H1 (cell line): ENCODE measurements at regions not wholly inside any gene's neighbourhood (a gene's known extent, or its start where the extent isn't known, plus 50 kb on each side); places are given as distances from the start of the nearest gene placed in this dataset.

Source experiments
- CTCF ChIA-PET: fragments of 300-600 bp; sonication (Branson Sonifier 250); formaldehyde crosslinking; loops from one replicate; lab custom pipeline; 2021; ENCODE audit not compliant: partially characterized antibody; lab: Charles Lee
- POLR2A ChIA-PET: fragments of 300-600 bp; sonication (Branson Sonifier 250); formaldehyde crosslinking; loops from one replicate; lab custom pipeline; 2021; ENCODE audit warnings: inconsistent platforms; ENCODE audit not compliant: partially characterized antibody; lab: Charles Lee
- DNase-seq, 2 experiments: peaks; one replicate each; pipeline versions ENCODE4 v3.0.0 to v3.0.0-alpha.2; 2010 to 2022; ENCODE audit warnings: low spot score in 2 of 2, low read depth in 1 of 2, mixed read lengths in 1 of 2
- FAIRE-seq: peaks from 2 replicates; lab custom pipeline; 2011; peaks lifted over from hg19 to GRCh38; lab: Jason Lieb, UNC
- H2AFZ ChIP-seq: 2 replicates; pipeline ENCODE4 v1.8.1; 2012; ENCODE audit warnings: low read length, inconsistent platforms
- H2AK5ac ChIP-seq: 2 replicates; pipeline ENCODE4 v1.6.1; 2013; ENCODE audit warnings: low read depth, low read length
- H2BK120ac ChIP-seq: replicated peaks from 2 replicates; pipeline ENCODE3; 2013; ENCODE audit warnings: low read depth, low read length, inconsistent platforms
- H2BK12ac ChIP-seq: 2 replicates; pipeline ENCODE4 v1.6.1; 2013; ENCODE audit warnings: low read depth, low read length
- H2BK15ac ChIP-seq: 2 replicates; pipeline ENCODE4 v1.6.1; 2013; ENCODE audit warnings: low read length
- H2BK20ac ChIP-seq: 2 replicates; pipeline ENCODE4 v1.6.1; 2013; ENCODE audit warnings: low read length
- H2BK5ac ChIP-seq: 2 replicates; pipeline ENCODE4 v1.6.1; 2013; ENCODE audit warnings: low read depth, low read length
- H3K14ac ChIP-seq: 2 replicates; pipeline ENCODE4 v1.6.1; 2013; ENCODE audit warnings: inconsistent platforms; ENCODE audit not compliant: insufficient read length
- H3K18ac ChIP-seq: 2 replicates; pipeline ENCODE4 v1.6.1; 2013; ENCODE audit warnings: low read length; ENCODE audit errors: extremely low read depth
- H3K23ac ChIP-seq: 2 replicates; pipeline ENCODE4 v1.6.1; 2013; ENCODE audit warnings: inconsistent platforms; ENCODE audit not compliant: insufficient read length
- H3K23me2 ChIP-seq: 2 replicates; pipeline ENCODE4 v1.6.1; 2013; ENCODE audit warnings: low read depth, low read length
- H3K27ac ChIP-seq: 2 replicates; pipeline ENCODE4 v1.6.1; 2011; ENCODE audit warnings: low read depth, low read length, inconsistent platforms
- H3K27me3 ChIP-seq, 4 experiments: replicated peaks in 1 of 4; 1 replicate in 1 of 4; 2 replicates in 3 of 4; pipeline versions ENCODE4 v1.6.1 to v1.8.1; 2011 to 2013; ENCODE audit warnings: low read length in 3 of 4, mild to moderate bottlenecking in 3 of 4, inconsistent platforms in 2 of 4, mixed read lengths in 2 of 4, moderate library complexity in 1 of 4; ENCODE audit not compliant: control insufficient read depth in 3 of 4, insufficient read depth in 3 of 4; ENCODE audit errors: extremely low read depth in 1 of 4
- H3K36me3 ChIP-seq, 4 experiments: 2 replicates each; pipeline versions ENCODE4 v1.6.1 to v1.8.1; 2011 to 2013; ENCODE audit warnings: mild to moderate bottlenecking in 4 of 4, low read length in 3 of 4, moderate library complexity in 2 of 4, control low read depth in 1 of 4, inconsistent platforms in 1 of 4; ENCODE audit not compliant: insufficient read depth in 4 of 4, control insufficient read depth in 2 of 4
- H3K4ac ChIP-seq: replicated peaks from 2 replicates; pipeline ENCODE3; 2013; ENCODE audit warnings: low read length, low read depth, mixed read lengths, inconsistent platforms; ENCODE audit not compliant: insufficient read length
- H3K4me1 ChIP-seq, 4 experiments: replicated peaks in 1 of 4; 1 replicate in 1 of 4; 2 replicates in 3 of 4; pipeline versions ENCODE4 v1.6.1 to v1.8.1; 2011 to 2013; ENCODE audit warnings: low read length in 3 of 4, inconsistent platforms in 2 of 4, mixed read lengths in 1 of 4; ENCODE audit not compliant: insufficient read depth in 4 of 4, control insufficient read depth in 3 of 4
- H3K4me2 ChIP-seq, 2 experiments: 2 replicates each; pipeline versions ENCODE4 v1.6.1 to v1.8.1; 2011 to 2013; ENCODE audit warnings: low read depth in 2 of 2, low read length in 2 of 2, control low read depth in 1 of 2, inconsistent platforms in 1 of 2, mild to moderate bottlenecking in 1 of 2; ENCODE audit not compliant: insufficient read depth in 1 of 2
- H3K4me3 ChIP-seq, 4 experiments: fragments of 200-600, 300-600 bp in 1 of 4; sonication (generic), shearing (Covaris generic), sonication (Bioruptor Twin) in 1 of 4; 2 replicates each; pipeline versions ENCODE4 v1.5.1 to v1.8.1; 2011 to 2016; ENCODE audit warnings: low read length in 4 of 4, low read depth in 3 of 4, control low read depth in 2 of 4, inconsistent platforms in 2 of 4, mild to moderate bottlenecking in 2 of 4, mixed read lengths in 1 of 4, moderate library complexity in 1 of 4; ENCODE audit not compliant: insufficient read depth in 2 of 4; ENCODE audit errors: extremely low read depth in 1 of 4
- H3K56ac ChIP-seq: replicated peaks from 2 replicates; pipeline ENCODE3; 2013; ENCODE audit warnings: low read depth, mild to moderate bottlenecking, mixed read lengths, low read length, inconsistent platforms; ENCODE audit not compliant: insufficient read length
- H3K79me1 ChIP-seq: 2 replicates; pipeline ENCODE4 v1.6.1; 2013; ENCODE audit warnings: low read depth, low read length, control low read depth
- H3K79me2 ChIP-seq, 2 experiments: 2 replicates each; pipeline versions ENCODE4 v1.6.1 to v1.8.1; 2012 to 2013; ENCODE audit warnings: low read length in 2 of 2, mild to moderate bottlenecking in 2 of 2, inconsistent platforms in 1 of 2; ENCODE audit not compliant: insufficient read depth in 2 of 2, control insufficient read depth in 1 of 2
- H3K9ac ChIP-seq, 4 experiments: replicated peaks in 1 of 4; 1 replicate in 1 of 4; 2 replicates in 3 of 4; pipeline versions ENCODE4 v1.6.1 to v1.8.1; 2011 to 2013; ENCODE audit warnings: low read depth in 3 of 4, low read length in 3 of 4, control low read depth in 2 of 4, mild to moderate bottlenecking in 2 of 4, moderate library complexity in 2 of 4, inconsistent platforms in 1 of 4; ENCODE audit errors: extremely low read depth in 1 of 4
- H3K9me3 ChIP-seq, 2 experiments: 2 replicates each; pipeline versions ENCODE4 v1.6.1 to v1.8.1; 2012 to 2013; ENCODE audit warnings: mild to moderate bottlenecking in 2 of 2, moderate library complexity in 2 of 2, control low read depth in 1 of 2, inconsistent platforms in 1 of 2, low read depth in 1 of 2, low read length in 1 of 2, mixed read lengths in 1 of 2; ENCODE audit not compliant: insufficient read depth in 2 of 2
- H4K20me1 ChIP-seq, 2 experiments: replicated peaks in 1 of 2; 2 replicates each; pipeline versions ENCODE3 to v1.8.1; 2011 to 2013; ENCODE audit warnings: inconsistent platforms in 2 of 2, low read length in 2 of 2, mild to moderate bottlenecking in 1 of 2; ENCODE audit not compliant: insufficient read depth in 2 of 2, control insufficient read depth in 1 of 2
- H4K5ac ChIP-seq: 2 replicates; pipeline ENCODE4 v1.6.1; 2013; ENCODE audit warnings: low read length, low read depth, mixed read lengths, inconsistent platforms; ENCODE audit not compliant: insufficient read length
- H4K8ac ChIP-seq: 2 replicates; pipeline ENCODE4 v1.8.0; 2013; ENCODE audit warnings: mild to moderate bottlenecking, moderate library complexity, low read length, inconsistent platforms; ENCODE audit not compliant: insufficient read depth; ENCODE audit errors: extremely low read depth
- H4K91ac ChIP-seq: replicated peaks from 2 replicates; pipeline ENCODE3; 2013; ENCODE audit warnings: low read length, mixed read lengths, inconsistent platforms; ENCODE audit not compliant: insufficient read length
- BRCA1 ChIP-seq: IDR thresholded peaks from 2 replicates; pipeline ENCODE4 v1.6.1; 2012; ENCODE audit warnings: low read depth, low read length, improper control_type of control experiment
- CEBPB ChIP-seq: IDR thresholded peaks from 2 replicates; pipeline ENCODE4 v1.6.1; 2012; ENCODE audit warnings: low read depth, low read length
- CREB1 ChIP-seq: IDR thresholded peaks from 2 replicates; pipeline ENCODE4 v1.6.1; 2012; ENCODE audit warnings: inconsistent platforms
- FOSL1 ChIP-seq: IDR thresholded peaks from 2 replicates; pipeline ENCODE4 v1.6.1; 2011; ENCODE audit warnings: mild to moderate bottlenecking, low read depth, low read length, moderate library complexity; ENCODE audit not compliant: insufficient read depth
- GABPA ChIP-seq: IDR thresholded peaks from 2 replicates; pipeline ENCODE4 v1.6.1; 2011; ENCODE audit warnings: mild to moderate bottlenecking, low read length, moderate library complexity, borderline replicate concordance; ENCODE audit not compliant: insufficient read depth
- HDAC2 ChIP-seq, 2 experiments: fragments of 300-600 bp in 1 of 2; sonication (generic) in 1 of 2; IDR thresholded peaks; 2 replicates each; pipeline ENCODE4 v1.6.1; 2011 to 2012; ENCODE audit warnings: low read depth in 2 of 2, low read length in 2 of 2, mild to moderate bottlenecking in 2 of 2, moderate library complexity in 2 of 2, borderline replicate concordance in 1 of 2, inconsistent platforms in 1 of 2
- RFX5 ChIP-seq: IDR thresholded peaks from 2 replicates; pipeline ENCODE4 v1.6.1; 2011; ENCODE audit warnings: low read depth, low read length, improper control_type of control experiment, borderline replicate concordance
- RXRA ChIP-seq: IDR thresholded peaks from 2 replicates; pipeline ENCODE4 v1.6.1; 2011; ENCODE audit warnings: low read depth, mild to moderate bottlenecking, low read length, moderate library complexity; ENCODE audit not compliant: insufficient read depth
- SP1 ChIP-seq: IDR thresholded peaks from 2 replicates; pipeline ENCODE4 v1.6.1; 2011; ENCODE audit warnings: low read depth, low read length
- ZNF274 ChIP-seq: IDR thresholded peaks from 2 replicates; pipeline ENCODE4 v1.7.0; 2012; ENCODE audit warnings: low read length, borderline replicate concordance; ENCODE audit errors: extremely low read depth
- WGBS, 2 experiments: shearing (Covaris generic) in 1 of 2; methylation state at CpG; one replicate each; pipeline versions ENCODE4 v1.1.6 to v1.1.7; 2013 to 2015; ENCODE audit warnings: low lambda C conversion rate in 2 of 2, mixed read lengths in 2 of 2, inconsistent platforms in 1 of 2, low coverage in 1 of 2, missing lambda C conversion rate in 1 of 2; ENCODE audit not compliant: insufficient replicate concordance in 2 of 2, insufficient coverage in 1 of 2, insufficient read length in 1 of 2; ENCODE audit errors: extremely low coverage in 1 of 2, missing lambda C conversion rate in 1 of 2; 5-methylcytosine and 5-hydroxymethylcytosine counted together
- TF ChIP-seq, protein P1 (sequence below): IDR thresholded peaks from 2 replicates; pipeline ENCODE4 v1.6.1; 2011; ENCODE audit warnings: low read length, improper control_type of control experiment

DNA sequence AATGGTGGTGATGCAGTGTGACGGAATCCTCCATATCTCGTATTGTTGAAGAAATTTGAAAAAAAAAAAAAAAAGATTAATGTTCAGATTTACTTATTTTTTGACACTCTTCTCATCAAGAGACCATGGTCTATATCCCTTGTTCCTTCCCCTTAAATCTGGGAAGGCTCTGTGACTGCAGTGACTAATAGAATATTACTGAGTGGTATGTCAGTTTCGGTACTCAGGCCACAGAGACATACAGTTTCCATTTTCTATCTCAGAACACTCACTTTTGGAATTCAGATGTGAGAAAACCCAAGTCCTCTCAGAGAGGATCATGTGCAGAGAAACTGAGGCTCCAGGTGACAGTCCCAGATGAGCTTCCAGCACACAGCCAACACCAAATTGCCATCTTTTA is 1193.5 kb downstream of the DTWD2 start:
- no peak overlapping the region for H3K18ac ChIP-seq
- ChIA-PET POLR2A (no interaction called here), CTCF (no interaction called here)
- no peak overlapping the region for H3K23ac ChIP-seq
- H3K36me3 ChIP-seq: no peaks in the 10 kb centered on the region
- no peak overlapping the region for H2AK5ac ChIP-seq
- WGBS, 2 experiments: 90% methylated on average over 3 of the region's 3 CpGs; no CpG with 5 or more reads in 1 of the 2 experiments
- no peak overlapping the region for H3K4me3 ChIP-seq
- no peaks in the 10 kb centered on the region for H3K9me3 ChIP-seq
- no peaks in the 10 kb centered on the region for H3K27me3 ChIP-seq
- no peak overlapping the region for H2AFZ ChIP-seq
- no peak overlapping the region for H3K14ac ChIP-seq
- no peak for DNase-seq
- no peak overlapping the region for H4K5ac ChIP-seq
- H3K4me2 ChIP-seq: no peak overlapping the region
- no peak overlapping the region for H4K91ac ChIP-seq
- no peak overlapping the region for H3K56ac ChIP-seq
- FAIRE-seq: no peak
- H2BK15ac ChIP-seq: no peak overlapping the region
- no peak overlapping the region for H4K8ac ChIP-seq
- no peak overlapping the region for H3K4ac ChIP-seq
- H3K23me2 ChIP-seq: no peaks in the 10 kb centered on the region
- H3K9ac ChIP-seq: no peak overlapping the region
- no peak overlapping the region for H3K27ac ChIP-seq
- no peaks in the 10 kb centered on the region for H3K79me2 ChIP-seq
- no peaks in the 10 kb centered on the region for H4K20me1 ChIP-seq
- TF ChIP-seq GABPA (no peak), RXRA (no peak), BRCA1 (no peak), FOSL1 (no peak), SP1 (no peak), CREB1 (no peak), HDAC2 (IDR thresholded peaks at IDR 0.05; ENCODE audit: borderline replicate concordance in 1 of 2, low read depth in 2 of 2, low read length in 2 of 2) (no peak), ZNF274 (no peak), CEBPB (no peak), RFX5 (no peak)
- TF ChIP-seq, protein P1, sequence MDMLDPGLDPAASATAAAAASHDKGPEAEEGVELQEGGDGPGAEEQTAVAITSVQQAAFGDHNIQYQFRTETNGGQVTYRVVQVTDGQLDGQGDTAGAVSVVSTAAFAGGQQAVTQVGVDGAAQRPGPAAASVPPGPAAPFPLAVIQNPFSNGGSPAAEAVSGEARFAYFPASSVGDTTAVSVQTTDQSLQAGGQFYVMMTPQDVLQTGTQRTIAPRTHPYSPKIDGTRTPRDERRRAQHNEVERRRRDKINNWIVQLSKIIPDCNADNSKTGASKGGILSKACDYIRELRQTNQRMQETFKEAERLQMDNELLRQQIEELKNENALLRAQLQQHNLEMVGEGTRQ: no peak
- no peak overlapping the region for H2BK120ac ChIP-seq
- H2BK12ac ChIP-seq: no peak overlapping the region
- no peaks in the 10 kb centered on the region for H3K79me1 ChIP-seq
- H2BK20ac ChIP-seq: no peak overlapping the region
- H3K4me1 ChIP-seq: no peaks in the 10 kb centered on the region
- H2BK5ac ChIP-seq: no peak overlapping the region
